ENCODE measurements at regions not wholly inside any gene's neighbourhood (a gene's known extent, or its start where the extent isn't known, plus 50 kb on each side); places are given as distances from the start of the nearest gene placed in this dataset.

- Mint-ChIP-seq H3K27me3 (ENCODE audit: low read depth) (peaks cover 85% of the 10 kb centered on the region), H3K36me3 (ENCODE audit: low read depth) (no peaks in the 10 kb centered on the region), H3K4me3 (peak overlapping the region; percentile 74 to 87 (median 79)), H3K9me3 (no peaks in the 10 kb centered on the region), H3K4me1 (peaks cover 10% of the 10 kb centered on the region), H3K27ac (no peak overlapping the region)
- TF ChIP-seq CTCF (IDR thresholded peaks at IDR 0.05; ENCODE audit: unreplicated experiment in 3 of 3), result no peak
These were observed 297.2 kb downstream of the OMA1 start for GRCh38 chr1:58249388-58249736.

- peaks cover 10% of the 10 kb centered on the region for H3K4me1 Mint-ChIP-seq
- no peaks in the 10 kb centered on the region for H3K36me3 Mint-ChIP-seq (ENCODE audit: low read depth)
- no peak for TF ChIP-seq CTCF (IDR thresholded peaks at IDR 0.05; ENCODE audit: unreplicated experiment in 3 of 3)
- no peaks in the 10 kb centered on the region for H3K9me3 Mint-ChIP-seq
- H3K27ac Mint-ChIP-seq, result no peak overlapping the region
- H3K4me3 Mint-ChIP-seq, result peak overlapping the region; percentile 74 to 87 (median 79)
- H3K27me3 Mint-ChIP-seq (ENCODE audit: low read depth), result peaks cover 85% of the 10 kb centered on the region
These were observed 297.7 kb downstream of the OMA1 start for GRCh38 chr1:58248791-58249190.

- Mint-ChIP-seq H3K4me3 (peak overlapping the region in 2 of 3 experiments; percentile 79 to 87), H3K9me3 (no peaks in the 10 kb centered on the region)
These were observed 298.5 kb downstream of the OMA1 start for GRCh38 chr1:58248072-58248471.

GRCh38 chr1:58246549-58246948, 300.0 kb downstream of the OMA1 start:
- Mint-ChIP-seq H3K4me1 (peaks cover 10% of the 10 kb centered on the region), H3K4me3 (peak overlapping the region in 1 of 3 experiments; percentile 3), H3K27me3 (ENCODE audit: low read depth) (peaks cover 67% of the 10 kb centered on the region), H3K27ac (no peak overlapping the region), H3K9me3 (no peaks in the 10 kb centered on the region), H3K36me3 (ENCODE audit: low read depth) (no peaks in the 10 kb centered on the region)
- TF ChIP-seq CTCF (IDR thresholded peaks at IDR 0.05; ENCODE audit: unreplicated experiment in 3 of 3), result no peak

More at GRCh38 chr1:58248072-58248471, 298.5 kb downstream of the OMA1 start:
- H3K36me3 Mint-ChIP-seq (ENCODE audit: low read depth), result no peaks in the 10 kb centered on the region
- H3K27me3 Mint-ChIP-seq (ENCODE audit: low read depth), result peaks cover 81% of the 10 kb centered on the region
- peaks cover 10% of the 10 kb centered on the region for H3K4me1 Mint-ChIP-seq
- H3K27ac Mint-ChIP-seq, result no peak overlapping the region
- TF ChIP-seq CTCF (IDR thresholded peaks at IDR 0.05; ENCODE audit: unreplicated experiment in 3 of 3), result no peak

- Mint-ChIP-seq H3K4me3 (no peak overlapping the region), H3K9me3 (no peaks in the 10 kb centered on the region), H3K27ac (no peak overlapping the region), H3K27me3 (ENCODE audit: low read depth) (peaks cover 51% of the 10 kb centered on the region), H3K4me1 (peaks cover 10% of the 10 kb centered on the region), H3K36me3 (ENCODE audit: low read depth) (no peaks in the 10 kb centered on the region)
- TF ChIP-seq CTCF (IDR thresholded peaks at IDR 0.05; ENCODE audit: unreplicated experiment in 3 of 3), result no peak
These were observed 301.7 kb downstream of the OMA1 start for GRCh38 chr1:58244872-58245271.

- peaks cover 24% of the 10 kb centered on the region for H3K27me3 Mint-ChIP-seq (ENCODE audit: low read depth)
- no peaks in the 10 kb centered on the region for H3K36me3 Mint-ChIP-seq (ENCODE audit: low read depth)
- H3K27ac Mint-ChIP-seq, result no peak overlapping the region
- TF ChIP-seq CTCF (IDR thresholded peaks at IDR 0.05; ENCODE audit: unreplicated experiment in 3 of 3), result no peak
- no peak overlapping the region for H3K4me3 Mint-ChIP-seq
- no peaks in the 10 kb centered on the region for H3K9me3 Mint-ChIP-seq
- no peaks in the 10 kb centered on the region for H3K4me1 Mint-ChIP-seq
These were observed 307.7 kb downstream of the OMA1 start for GRCh38 chr1:58238846-58239245.

Data from nephron (organoid).